GM13977 (cell line): ENCODE measurements at regions not wholly inside any gene's neighbourhood (a gene's known extent, or its start where the extent isn't known, plus 50 kb on each side); places are given as distances from the start of the nearest gene placed in this dataset.

Experiments used
- DNase-seq: peaks from one replicate; pipeline ENCODE4 v3.0.0; 2012; ENCODE audit warnings: low spot score
- in situ Hi-C: fragments of 300-500 bp; cut with MboI; formaldehyde crosslinking; loops from one replicate; pipeline ENCODE4 v1.12.0; 2022; ENCODE audit warnings: low sequenced_read_pairs, low pct_unique_long_range_greater_than_20kb, mixed read lengths, inconsistent platforms; ENCODE audit not compliant: unreplicated experiment
- TF ChIP-seq, protein P1 (sequence below): IDR thresholded peaks from 2 replicates; pipeline ENCODE4 v1.5.1; 2012; ENCODE audit warnings: mild to moderate bottlenecking, control low read depth; ENCODE audit not compliant: insufficient read depth; ENCODE audit errors: extremely low read depth, missing control alignments

DNA sequence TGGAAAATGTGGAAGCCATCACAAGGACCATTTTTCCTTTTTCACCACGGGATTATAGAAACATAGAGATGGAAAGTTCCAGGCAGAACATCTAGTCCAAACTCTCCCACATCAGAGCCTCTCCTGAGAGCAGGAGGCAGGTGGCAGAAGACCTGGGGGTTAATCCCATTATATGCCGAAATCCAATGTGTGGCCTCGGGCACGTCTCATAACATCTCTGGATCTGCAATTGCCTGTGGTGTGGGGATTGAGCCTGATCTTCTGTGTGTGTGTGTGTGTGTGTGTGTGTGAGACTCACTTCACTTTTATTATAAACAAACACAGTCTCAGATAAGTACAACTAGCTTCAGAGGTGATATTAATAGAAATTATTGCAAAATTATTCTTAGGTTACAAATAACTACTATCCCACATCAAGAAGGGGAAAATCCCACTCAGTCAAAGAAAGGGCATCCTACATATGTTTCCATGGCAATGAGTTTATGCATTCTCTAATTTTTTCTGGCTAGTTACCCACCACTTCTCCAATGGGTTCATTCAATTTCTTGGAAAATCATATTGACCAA is 199.1 kb downstream of the FOXL1 start:
- DNase-seq, result no peak
- in situ Hi-C loops, result no loop called here
- TF ChIP-seq, protein P1, sequence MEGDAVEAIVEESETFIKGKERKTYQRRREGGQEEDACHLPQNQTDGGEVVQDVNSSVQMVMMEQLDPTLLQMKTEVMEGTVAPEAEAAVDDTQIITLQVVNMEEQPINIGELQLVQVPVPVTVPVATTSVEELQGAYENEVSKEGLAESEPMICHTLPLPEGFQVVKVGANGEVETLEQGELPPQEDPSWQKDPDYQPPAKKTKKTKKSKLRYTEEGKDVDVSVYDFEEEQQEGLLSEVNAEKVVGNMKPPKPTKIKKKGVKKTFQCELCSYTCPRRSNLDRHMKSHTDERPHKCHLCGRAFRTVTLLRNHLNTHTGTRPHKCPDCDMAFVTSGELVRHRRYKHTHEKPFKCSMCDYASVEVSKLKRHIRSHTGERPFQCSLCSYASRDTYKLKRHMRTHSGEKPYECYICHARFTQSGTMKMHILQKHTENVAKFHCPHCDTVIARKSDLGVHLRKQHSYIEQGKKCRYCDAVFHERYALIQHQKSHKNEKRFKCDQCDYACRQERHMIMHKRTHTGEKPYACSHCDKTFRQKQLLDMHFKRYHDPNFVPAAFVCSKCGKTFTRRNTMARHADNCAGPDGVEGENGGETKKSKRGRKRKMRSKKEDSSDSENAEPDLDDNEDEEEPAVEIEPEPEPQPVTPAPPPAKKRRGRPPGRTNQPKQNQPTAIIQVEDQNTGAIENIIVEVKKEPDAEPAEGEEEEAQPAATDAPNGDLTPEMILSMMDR, result no peak

DNA sequence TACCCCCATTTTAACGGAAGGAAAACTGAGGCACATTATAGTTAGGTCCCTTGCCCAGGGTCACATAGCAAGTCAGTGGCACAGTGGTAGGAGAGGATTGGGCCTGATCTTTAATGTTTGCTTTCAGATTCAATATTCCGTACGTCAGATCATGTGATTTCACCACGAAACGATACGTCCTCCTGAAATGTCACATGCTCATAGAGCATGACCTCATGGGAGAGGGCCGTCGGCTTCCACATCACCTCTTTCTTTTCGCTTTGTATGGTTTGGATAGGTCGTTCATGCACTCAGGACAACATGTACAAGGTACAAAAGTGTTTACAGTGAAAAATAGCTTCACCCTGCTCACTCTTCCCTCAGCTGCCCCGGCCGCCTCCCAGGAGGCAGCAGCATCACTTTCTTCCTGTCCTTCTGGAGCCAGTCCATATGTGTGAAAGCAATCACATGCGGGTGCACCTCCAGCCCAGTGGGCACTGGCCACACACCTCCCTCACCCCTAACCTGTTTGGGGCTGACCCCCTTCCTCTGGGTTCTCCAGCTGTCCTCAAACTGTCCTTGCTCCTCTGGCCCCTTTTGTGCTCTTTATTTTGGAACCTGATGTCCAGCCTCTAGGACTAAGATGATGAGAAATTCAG is 199.9 kb downstream of the FOXL1 start:
- TF ChIP-seq, protein P1, result no peak
- DNase-seq, result no peak
- in situ Hi-C loops, result no loop called here

DNA sequence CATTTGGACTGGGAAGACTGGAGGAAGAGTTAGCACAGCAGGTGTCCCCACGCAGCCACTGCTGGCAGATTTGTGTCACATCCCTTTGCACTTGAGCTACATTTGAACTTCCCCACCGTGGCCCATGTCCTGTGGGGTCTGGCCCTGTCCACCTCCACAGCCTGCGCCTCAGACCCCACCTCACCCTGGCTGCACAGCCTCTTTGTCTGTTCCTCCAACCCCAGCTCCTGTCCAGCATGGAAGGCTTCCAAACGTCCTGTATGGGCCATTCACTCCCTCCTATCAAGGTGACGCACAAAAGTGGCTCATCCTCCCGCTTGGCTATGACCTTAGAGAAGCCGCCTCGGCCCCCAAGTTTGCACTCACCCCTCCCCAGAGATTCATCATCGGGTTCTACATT is 200.6 kb downstream of the FOXL1 start:
- in situ Hi-C loops, result no loop called here
- TF ChIP-seq, protein P1, result no peak
- no peak for DNase-seq

DNA sequence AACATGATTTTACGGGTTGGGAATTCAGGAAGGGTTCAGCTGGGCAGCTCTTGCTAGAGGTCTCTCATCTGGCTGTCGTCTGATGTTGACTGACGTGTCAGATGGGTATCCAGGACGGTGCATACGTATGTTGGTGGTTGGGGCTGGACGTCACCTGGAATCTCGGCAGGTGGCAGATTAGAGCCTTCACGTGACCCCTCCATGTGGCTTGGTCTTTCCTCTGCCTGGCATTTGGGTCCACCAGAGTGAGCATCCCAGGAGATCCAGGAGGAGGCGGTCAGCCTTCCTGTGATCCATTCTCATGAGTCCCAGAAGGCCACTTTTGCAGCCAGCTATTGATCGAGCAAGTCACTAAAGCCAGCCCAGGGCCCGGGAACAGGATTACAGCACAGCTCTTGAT is 202.7 kb downstream of the FOXL1 start:
- DNase-seq, result no peak
- in situ Hi-C loops, result no loop called here
- TF ChIP-seq, protein P1, result no peak

DNA sequence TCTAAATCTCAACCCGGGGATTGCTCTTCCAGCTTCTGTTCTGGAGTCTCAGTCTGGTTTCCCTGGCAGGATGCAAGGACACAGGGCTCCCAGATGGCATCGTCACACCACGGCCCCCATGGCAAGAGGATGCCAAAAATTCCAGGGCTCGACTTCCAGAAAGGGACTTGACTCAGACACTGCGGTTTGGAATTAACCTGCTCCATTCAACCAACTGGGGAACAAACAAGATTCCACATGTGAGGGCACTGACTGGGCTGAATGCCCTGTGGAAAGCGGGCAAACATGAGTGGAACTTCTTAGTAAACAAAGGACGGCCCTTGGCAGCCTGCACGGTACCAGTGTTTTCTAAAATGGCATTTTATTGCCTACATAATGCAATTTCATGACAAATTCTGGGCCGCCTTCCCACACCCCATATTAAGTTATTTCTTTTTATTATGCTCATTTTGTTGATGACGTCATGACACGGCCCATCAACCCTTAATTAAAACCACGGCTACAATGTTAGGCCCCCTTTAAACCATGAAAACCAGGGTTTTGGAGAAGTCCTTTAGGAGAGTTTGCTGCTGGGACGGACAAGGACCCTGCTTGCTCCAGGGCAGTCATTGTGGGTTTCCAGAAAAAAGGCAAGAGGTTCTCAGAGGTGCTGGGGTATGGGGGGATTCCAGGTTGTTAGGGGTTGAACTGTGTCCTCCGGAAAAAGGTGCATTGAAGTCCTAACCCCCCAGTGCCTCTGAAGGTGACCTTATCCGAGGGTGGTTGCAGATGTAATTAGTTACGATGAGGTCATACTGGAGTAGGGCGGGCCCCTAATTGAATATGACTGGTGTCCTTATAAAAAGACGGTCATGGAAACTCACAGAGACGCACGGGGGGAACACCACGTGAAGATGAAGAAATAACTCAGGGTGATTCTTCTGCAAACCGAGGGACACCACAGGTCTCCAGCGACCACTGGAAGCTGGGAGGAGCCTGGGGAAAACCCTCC is 205.6 kb downstream of the FOXL1 start:
- TF ChIP-seq, protein P1, result no peak
- DNase-seq, result no peak
- in situ Hi-C loops, result no loop called here

DNA sequence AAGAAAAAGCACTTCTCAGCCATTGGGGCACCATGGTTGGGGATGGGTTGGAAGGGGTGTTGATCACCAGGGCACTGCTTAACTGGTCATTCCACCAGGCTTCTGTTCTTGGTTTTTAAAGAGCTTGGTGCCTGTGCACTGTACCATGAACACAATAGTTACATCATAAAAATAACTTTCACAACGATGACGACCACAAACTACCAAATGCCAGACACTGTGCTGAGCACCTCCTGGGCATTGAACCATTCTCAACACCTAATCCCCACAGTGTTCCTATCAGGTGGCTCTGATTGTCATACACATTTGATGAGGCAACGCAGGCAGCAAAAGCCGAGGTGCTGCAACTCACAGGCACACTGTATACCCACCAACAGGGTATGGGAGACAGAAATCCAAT is 208.0 kb downstream of the FOXL1 start:
- TF ChIP-seq, protein P1, result no peak
- no peak for DNase-seq
- in situ Hi-C loops, result no loop called here
